ENCODE measurements at regions not wholly inside any gene's neighbourhood (a gene's known extent, or its start where the extent isn't known, plus 50 kb on each side); places are given as distances from the start of the nearest gene placed in this dataset.

DNA sequence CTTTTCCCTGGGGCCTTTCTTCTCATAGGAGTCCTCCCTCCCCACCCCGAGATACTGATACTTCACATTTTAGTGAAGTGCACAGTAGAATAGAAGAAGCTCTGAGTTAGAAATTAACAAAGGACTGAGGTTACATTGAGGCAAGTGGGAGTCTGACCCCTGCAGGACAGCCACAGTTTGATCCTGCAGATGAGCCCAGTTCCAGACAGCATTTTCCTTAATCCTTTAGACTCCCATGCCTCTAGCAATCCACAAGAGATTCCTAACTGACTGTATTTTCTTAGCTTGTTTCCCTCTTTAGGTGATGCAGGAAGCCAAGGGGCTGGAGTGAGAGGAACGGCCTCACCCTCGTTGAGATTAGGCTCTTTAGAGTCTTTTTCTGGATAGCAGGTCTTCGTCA is 204.0 kb downstream of the CYRIA start:
- Histone ChIP-seq H3K36me3 (ENCODE audit: insufficient read depth, low read length) (no peaks in the 10 kb centered on the region), H3K9me2 (ENCODE audit: insufficient read depth, low read length) (no peaks in the 10 kb centered on the region), H4K20me1 (ENCODE audit: insufficient read depth) (no peaks in the 10 kb centered on the region), H2AFZ (ENCODE audit: low read depth, low read length) (no peak overlapping the region), H3F3A (ENCODE audit: insufficient read depth, low read length, poor library complexity, severe bottlenecking) (no peaks in the 10 kb centered on the region), H3K27me3 (ENCODE audit: insufficient read depth, low read depth, low read length) (no peaks in the 10 kb centered on the region), H3K27ac (ENCODE audit: low read length) (no peak overlapping the region), H3K4me3 (ENCODE audit: low read length) (no peak overlapping the region), H3K79me2 (replicated peaks; ENCODE audit: insufficient read depth, low read length) (no peaks in the 10 kb centered on the region), H3K4me2 (ENCODE audit: low read length) (no peak overlapping the region), H3K9ac (ENCODE audit: low read length) (no peak overlapping the region), H3K9me3 (ENCODE audit: low read length) (no peaks in the 10 kb centered on the region)
- TF ChIP-seq, protein P1, sequence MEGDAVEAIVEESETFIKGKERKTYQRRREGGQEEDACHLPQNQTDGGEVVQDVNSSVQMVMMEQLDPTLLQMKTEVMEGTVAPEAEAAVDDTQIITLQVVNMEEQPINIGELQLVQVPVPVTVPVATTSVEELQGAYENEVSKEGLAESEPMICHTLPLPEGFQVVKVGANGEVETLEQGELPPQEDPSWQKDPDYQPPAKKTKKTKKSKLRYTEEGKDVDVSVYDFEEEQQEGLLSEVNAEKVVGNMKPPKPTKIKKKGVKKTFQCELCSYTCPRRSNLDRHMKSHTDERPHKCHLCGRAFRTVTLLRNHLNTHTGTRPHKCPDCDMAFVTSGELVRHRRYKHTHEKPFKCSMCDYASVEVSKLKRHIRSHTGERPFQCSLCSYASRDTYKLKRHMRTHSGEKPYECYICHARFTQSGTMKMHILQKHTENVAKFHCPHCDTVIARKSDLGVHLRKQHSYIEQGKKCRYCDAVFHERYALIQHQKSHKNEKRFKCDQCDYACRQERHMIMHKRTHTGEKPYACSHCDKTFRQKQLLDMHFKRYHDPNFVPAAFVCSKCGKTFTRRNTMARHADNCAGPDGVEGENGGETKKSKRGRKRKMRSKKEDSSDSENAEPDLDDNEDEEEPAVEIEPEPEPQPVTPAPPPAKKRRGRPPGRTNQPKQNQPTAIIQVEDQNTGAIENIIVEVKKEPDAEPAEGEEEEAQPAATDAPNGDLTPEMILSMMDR (IDR thresholded peaks at IDR 0.05; ENCODE audit: poor library complexity, severe bottlenecking) = no peak
- TF ChIP-seq EP300 (conservative IDR thresholded peaks at IDR 0.05; ENCODE audit: poor library complexity, severe bottlenecking) (no peak), SMC3 (conservative IDR thresholded peaks at IDR 0.05; ENCODE audit: poor library complexity) (no peak), POLR2AphosphoS5 (IDR thresholded peaks at IDR 0.05) (no peak), MXI1 (conservative IDR thresholded peaks at IDR 0.05; ENCODE audit: poor library complexity, severe bottlenecking) (no peak), EZH2 (IDR thresholded peaks at IDR 0.05; ENCODE audit: borderline replicate concordance, insufficient read depth, low read length, poor library complexity, severe bottlenecking) (no peak), TAF1 (IDR thresholded peaks at IDR 0.05; ENCODE audit: low read depth) (no peak), RAD21 (conservative IDR thresholded peaks at IDR 0.05) (no peak)
- TF ChIP-seq, protein P2, sequence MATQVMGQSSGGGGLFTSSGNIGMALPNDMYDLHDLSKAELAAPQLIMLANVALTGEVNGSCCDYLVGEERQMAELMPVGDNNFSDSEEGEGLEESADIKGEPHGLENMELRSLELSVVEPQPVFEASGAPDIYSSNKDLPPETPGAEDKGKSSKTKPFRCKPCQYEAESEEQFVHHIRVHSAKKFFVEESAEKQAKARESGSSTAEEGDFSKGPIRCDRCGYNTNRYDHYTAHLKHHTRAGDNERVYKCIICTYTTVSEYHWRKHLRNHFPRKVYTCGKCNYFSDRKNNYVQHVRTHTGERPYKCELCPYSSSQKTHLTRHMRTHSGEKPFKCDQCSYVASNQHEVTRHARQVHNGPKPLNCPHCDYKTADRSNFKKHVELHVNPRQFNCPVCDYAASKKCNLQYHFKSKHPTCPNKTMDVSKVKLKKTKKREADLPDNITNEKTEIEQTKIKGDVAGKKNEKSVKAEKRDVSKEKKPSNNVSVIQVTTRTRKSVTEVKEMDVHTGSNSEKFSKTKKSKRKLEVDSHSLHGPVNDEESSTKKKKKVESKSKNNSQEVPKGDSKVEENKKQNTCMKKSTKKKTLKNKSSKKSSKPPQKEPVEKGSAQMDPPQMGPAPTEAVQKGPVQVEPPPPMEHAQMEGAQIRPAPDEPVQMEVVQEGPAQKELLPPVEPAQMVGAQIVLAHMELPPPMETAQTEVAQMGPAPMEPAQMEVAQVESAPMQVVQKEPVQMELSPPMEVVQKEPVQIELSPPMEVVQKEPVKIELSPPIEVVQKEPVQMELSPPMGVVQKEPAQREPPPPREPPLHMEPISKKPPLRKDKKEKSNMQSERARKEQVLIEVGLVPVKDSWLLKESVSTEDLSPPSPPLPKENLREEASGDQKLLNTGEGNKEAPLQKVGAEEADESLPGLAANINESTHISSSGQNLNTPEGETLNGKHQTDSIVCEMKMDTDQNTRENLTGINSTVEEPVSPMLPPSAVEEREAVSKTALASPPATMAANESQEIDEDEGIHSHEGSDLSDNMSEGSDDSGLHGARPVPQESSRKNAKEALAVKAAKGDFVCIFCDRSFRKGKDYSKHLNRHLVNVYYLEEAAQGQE (IDR thresholded peaks at IDR 0.05; ENCODE audit: borderline replicate concordance) = no peak

DNA sequence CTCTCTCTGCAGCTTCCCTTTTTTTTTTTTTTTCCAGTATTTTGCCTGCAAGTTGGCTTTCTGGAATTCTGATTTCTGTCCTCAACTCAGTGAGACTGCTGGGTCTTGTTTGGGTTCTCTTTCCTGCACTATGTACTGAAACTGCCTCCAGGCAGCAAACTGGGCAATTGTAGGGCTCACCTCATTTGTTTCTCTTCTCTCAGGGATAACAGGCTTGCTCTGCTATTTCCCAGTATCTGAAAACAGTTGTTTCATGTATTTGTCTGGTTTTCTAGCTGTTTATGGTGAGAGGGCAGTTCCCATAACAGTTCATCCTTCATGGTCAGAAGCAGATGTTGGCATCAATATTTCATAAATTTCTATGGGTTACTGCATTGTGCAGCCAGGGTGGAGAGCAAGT is 206.0 kb downstream of the CYRIA start:
- H2AFZ ChIP-seq (ENCODE audit: low read depth, low read length) = no peak overlapping the region
- H3K36me3 ChIP-seq (ENCODE audit: insufficient read depth, low read length) = no peaks in the 10 kb centered on the region
- TF ChIP-seq, protein P2 (IDR thresholded peaks at IDR 0.05; ENCODE audit: borderline replicate concordance) = no peak
- TF ChIP-seq, protein P1 (IDR thresholded peaks at IDR 0.05; ENCODE audit: poor library complexity, severe bottlenecking) = no peak
- TF ChIP-seq TAF1 (IDR thresholded peaks at IDR 0.05; ENCODE audit: low read depth) = no peak
- TF ChIP-seq EZH2 (IDR thresholded peaks at IDR 0.05; ENCODE audit: borderline replicate concordance, insufficient read depth, low read length, poor library complexity, severe bottlenecking) = no peak
- TF ChIP-seq EP300 (conservative IDR thresholded peaks at IDR 0.05; ENCODE audit: poor library complexity, severe bottlenecking) = no peak
- no peak for TF ChIP-seq SMC3 (conservative IDR thresholded peaks at IDR 0.05; ENCODE audit: poor library complexity)
- TF ChIP-seq RAD21 (conservative IDR thresholded peaks at IDR 0.05) = no peak
- no peak for TF ChIP-seq POLR2AphosphoS5 (IDR thresholded peaks at IDR 0.05)
- no peak for TF ChIP-seq MXI1 (conservative IDR thresholded peaks at IDR 0.05; ENCODE audit: poor library complexity, severe bottlenecking)

More for the DNA sequence above, 206.0 kb downstream of the CYRIA start:
- H3K79me2 ChIP-seq (replicated peaks; ENCODE audit: insufficient read depth, low read length) = no peaks in the 10 kb centered on the region
- no peak overlapping the region for H3K4me2 ChIP-seq (ENCODE audit: low read length)
- no peaks in the 10 kb centered on the region for H3K9me3 ChIP-seq (ENCODE audit: low read length)
- no peak overlapping the region for H3K4me3 ChIP-seq (ENCODE audit: low read length)
- H3F3A ChIP-seq (ENCODE audit: insufficient read depth, low read length, poor library complexity, severe bottlenecking) = no peaks in the 10 kb centered on the region
- no peaks in the 10 kb centered on the region for H4K20me1 ChIP-seq (ENCODE audit: insufficient read depth)
- no peak overlapping the region for H3K9ac ChIP-seq (ENCODE audit: low read length)
- H3K9me2 ChIP-seq (ENCODE audit: insufficient read depth, low read length) = no peaks in the 10 kb centered on the region
- no peak overlapping the region for H3K27ac ChIP-seq (ENCODE audit: low read length)
- H3K27me3 ChIP-seq (ENCODE audit: insufficient read depth, low read depth, low read length) = no peaks in the 10 kb centered on the region
